Hematopoietic multipotent progenitor cell treated with erythropoietin and hydrocortisone succinate and interleukin-3 and kit ligand, for 15 days (in vitro differentiated cells): ENCODE measurements at regions not wholly inside any gene's neighbourhood (a gene's known extent, or its start where the extent isn't known, plus 50 kb on each side); places are given as distances from the start of the nearest gene placed in this dataset.
"Not testable (repeated sequence)": the region's sequence is repeated elsewhere in the genome, so short reads cannot be mapped to it uniquely, and the experiment has no call there.

Experiments
- DNase-seq: peaks from one replicate; pipeline ENCODE4 v3.0.0-alpha.2; 2015; ENCODE audit warnings: low spot score

GRCh38 chr3:98702166-98702565, 61.0 kb upstream of the ST3GAL6 start:
- no peak for DNase-seq

GRCh38 chr3:98705212-98705611, 57.9 kb upstream of the ST3GAL6 start:
- DNase-seq: no peak

- no peak for DNase-seq
Measured at GRCh38 chr3:98705694-98706093, 57.4 kb upstream of the ST3GAL6 start.

- not testable (repeated sequence) for DNase-seq
Measured at GRCh38 chr3:98708681-98709080, 54.5 kb upstream of the ST3GAL6 start.

- no peak for DNase-seq
Measured at GRCh38 chr3:98709441-98709840, 53.7 kb upstream of the ST3GAL6 start.

GRCh38 chr3:98710067-98710659, 53.0 kb upstream of the ST3GAL6 start:
- no peak for DNase-seq

- DNase-seq: no peak
Measured at GRCh38 chr3:98711426-98711825, 51.7 kb upstream of the ST3GAL6 start.

GRCh38 chr3:98712726-98713125, 50.4 kb upstream of the ST3GAL6 start:
- no peak for DNase-seq

- not testable (repeated sequence) for DNase-seq
Measured at GRCh38 chr3:98713332-98713731, 49.8 kb upstream of the ST3GAL6 start.
